KBM-7 (cell line): ENCODE measurements at regions not wholly inside any gene's neighbourhood (a gene's known extent, or its start where the extent isn't known, plus 50 kb on each side); places are given as distances from the start of the nearest gene placed in this dataset.
"Not testable (repeated sequence)": the region's sequence is repeated elsewhere in the genome, so short reads cannot be mapped to it uniquely, and the experiment has no call there.

Experiments used
- DNase-seq: peaks from one replicate; pipeline ENCODE4 v3.0.0-alpha.2; 2015
- in situ Hi-C: fragments of 300-500 bp; cut with MboI; formaldehyde crosslinking; loops from 2 replicates; pipeline ENCODE4 v1.14.3; 2020; ENCODE audit warnings: low sequenced_read_pairs, low pct_unique_long_range_greater_than_20kb, mixed read lengths

- DNase-seq, result no peak
- in situ Hi-C loops, result no loop called here
Observed at GRCh38 chrX:76509775-76510174, 82.3 kb downstream of the MAGEE1 start.

DNA sequence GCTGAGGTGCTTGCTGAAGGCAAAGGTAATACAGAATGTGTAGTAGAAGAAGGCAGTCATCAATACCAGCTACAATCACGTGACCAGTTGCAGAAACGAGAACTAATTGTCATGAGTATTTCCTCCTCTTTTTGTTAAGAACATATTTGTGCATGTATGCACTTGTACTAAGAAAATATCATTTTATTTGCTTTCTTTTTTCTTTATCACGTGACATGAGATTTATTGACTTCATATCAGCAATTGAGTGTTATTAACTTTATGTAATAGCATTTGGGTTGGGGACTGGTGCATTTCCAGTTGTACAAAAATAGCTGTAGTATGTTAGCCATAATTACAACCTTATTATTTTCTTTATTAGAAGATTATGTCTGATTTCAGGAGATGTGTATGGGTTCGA is 90.0 kb downstream of the MAGEE1 start:
- DNase-seq, result no peak
- in situ Hi-C loops, result no loop called here

DNA sequence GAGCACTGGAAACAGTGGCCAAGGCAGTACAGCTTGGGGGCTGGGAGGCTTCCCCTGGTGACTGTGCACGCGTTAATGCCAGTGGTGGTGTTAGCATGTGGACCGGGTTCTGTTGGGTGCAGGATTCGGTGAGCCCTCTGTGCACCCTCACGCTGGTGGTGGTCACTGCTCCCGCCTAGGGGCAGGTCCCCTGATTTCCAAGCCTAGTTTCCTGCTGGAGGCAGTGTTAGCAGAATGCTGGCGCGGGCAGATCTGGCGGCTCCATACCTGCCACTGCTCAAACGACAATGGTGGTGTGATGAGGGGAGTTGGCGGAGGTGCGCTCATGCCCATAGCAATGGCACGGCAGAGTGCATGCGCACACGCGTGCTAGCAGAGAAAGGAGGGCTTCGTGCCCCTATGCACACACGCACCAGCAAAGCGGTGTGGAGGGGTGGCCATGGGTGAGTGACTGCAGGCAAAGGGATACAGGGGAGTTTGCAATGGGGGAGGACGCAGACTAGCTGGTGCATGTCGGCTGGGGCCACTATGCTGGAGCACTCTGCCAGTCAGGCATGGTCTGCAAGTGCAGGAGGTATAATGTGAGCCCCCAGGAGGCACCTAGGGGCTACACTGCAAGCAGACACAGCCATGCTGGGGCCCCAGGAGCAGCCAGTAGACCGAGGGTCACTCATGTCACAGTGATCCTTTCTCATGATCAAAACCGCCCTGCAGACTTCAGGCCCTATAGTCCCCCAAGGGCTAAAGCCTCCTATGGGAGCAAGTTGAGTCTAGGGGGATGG is 93.0 kb downstream of the MAGEE1 start:
- DNase-seq, result no peak
- in situ Hi-C loops, result no loop called here

- DNase-seq, in situ Hi-C loops: not testable (repeated sequence)
Observed at GRCh38 chrX:76535675-76536074, 108.2 kb downstream of the MAGEE1 start.

DNA sequence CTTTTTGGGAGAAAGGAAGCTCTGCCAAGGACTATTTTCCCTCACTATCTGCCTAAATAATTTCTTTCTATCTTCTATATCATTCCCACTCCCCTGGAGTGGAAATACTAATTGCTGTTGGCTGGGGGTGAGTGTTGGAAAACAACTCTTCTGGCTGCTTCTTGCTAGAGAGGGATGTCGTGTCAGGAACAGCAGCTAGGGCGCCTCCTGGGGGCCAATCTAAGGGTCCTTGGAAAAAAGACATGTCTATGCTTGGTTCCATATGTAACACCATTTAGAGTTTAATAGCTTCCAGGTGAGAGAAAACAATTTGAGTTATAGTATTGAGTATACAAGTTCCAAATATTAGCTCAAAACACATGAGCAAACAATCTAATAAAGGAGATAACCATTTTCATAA is 111.3 kb downstream of the MAGEE1 start:
- in situ Hi-C loops, result no loop called here
- DNase-seq, result no peak

GRCh38 chrX:76543381-76543780 is 115.9 kb downstream of the MAGEE1 start:
- in situ Hi-C loops, DNase-seq: not testable (repeated sequence)

GRCh38 chrX:76550016-76550415 is 122.5 kb downstream of the MAGEE1 start:
- no peak for DNase-seq
- in situ Hi-C loops, result no loop called here

GRCh38 chrX:76555269-76555668 is 127.8 kb downstream of the MAGEE1 start:
- DNase-seq, result no peak
- in situ Hi-C loops, result no loop called here

DNA sequence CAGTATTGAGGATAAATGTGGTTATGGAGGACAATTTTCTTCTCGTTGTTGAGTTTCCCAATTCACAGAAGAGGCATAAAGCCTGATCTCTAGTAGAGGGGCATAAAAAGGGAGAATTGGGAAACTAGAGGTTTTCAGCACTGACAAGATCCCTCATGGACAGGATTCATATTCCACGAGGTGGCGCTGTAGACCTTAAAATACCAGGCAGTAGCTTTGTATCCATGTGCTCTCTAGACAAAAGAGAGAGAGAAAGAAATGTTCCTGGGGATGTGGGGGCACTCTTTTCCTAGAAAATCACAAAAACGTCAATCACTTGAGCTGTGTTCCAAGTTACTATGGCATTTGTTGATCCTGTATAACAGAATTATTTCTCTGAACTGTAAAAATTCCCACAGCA is 128.3 kb downstream of the MAGEE1 start:
- DNase-seq, result peak; percentile 75
- in situ Hi-C loops, result no loop called here

GRCh38 chrX:76564842-76565241 is 137.3 kb downstream of the MAGEE1 start:
- DNase-seq, in situ Hi-C loops: not testable (repeated sequence)

GRCh38 chrX:76605390-76605789 is 177.9 kb downstream of the MAGEE1 start:
- in situ Hi-C loops, result no loop called here
- no peak for DNase-seq

DNA sequence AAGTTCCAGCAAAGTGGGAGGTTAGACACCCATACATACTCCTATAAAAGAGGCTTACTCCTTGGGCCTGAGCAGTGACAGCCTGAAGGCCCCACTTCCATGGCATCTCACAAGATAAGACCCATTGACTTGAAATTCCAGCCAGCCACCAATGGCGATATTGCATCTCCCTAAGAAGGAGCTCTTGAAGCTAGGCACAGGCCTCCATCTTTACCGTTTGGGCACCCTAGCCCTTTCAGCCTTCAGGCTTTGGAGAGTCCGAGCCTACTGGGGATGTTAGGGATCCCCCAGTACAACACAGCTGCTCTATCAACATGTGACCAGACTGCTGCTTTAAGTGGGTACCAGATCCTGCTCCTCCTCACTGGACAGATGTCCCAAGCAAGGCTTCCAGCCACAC is 189.5 kb downstream of the MAGEE1 start:
- no peak for DNase-seq
- in situ Hi-C loops, result no loop called here

DNA sequence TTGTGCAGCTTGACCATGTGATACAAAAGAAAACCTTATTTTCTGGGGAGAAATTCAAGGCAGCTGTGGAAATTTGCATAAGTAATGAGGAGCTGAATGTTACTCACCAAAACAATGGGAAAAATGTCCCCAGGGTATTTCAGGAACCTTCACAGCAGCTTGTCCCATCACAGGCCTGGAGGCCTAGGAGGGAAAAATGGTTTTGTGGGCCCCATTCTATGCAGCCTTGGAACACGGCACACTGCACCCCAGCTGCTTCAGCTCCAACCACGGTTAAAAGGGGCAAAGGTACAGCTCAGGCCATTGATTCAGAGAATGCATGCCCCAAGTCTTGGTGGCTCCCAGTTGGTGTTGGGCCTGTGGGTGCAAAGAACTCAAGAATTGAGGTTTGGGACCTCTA is 216.1 kb downstream of the MAGEE1 start:
- no peak for DNase-seq
- in situ Hi-C loops, result no loop called here

GRCh38 chrX:76651369-76651768 is 223.9 kb downstream of the MAGEE1 start:
- DNase-seq, in situ Hi-C loops: not testable (repeated sequence)

GRCh38 chrX:76657499-76657898 is 230.0 kb downstream of the MAGEE1 start:
- in situ Hi-C loops, result no loop called here
- DNase-seq, result no peak
